NCI-H2029 treated with DMSO at 0.1 percent for 48 hours (cell line): ENCODE measurements at regions not wholly inside any gene's neighbourhood (a gene's known extent, or its start where the extent isn't known, plus 50 kb on each side); places are given as distances from the start of the nearest gene placed in this dataset.
"Not testable (repeated sequence)": the region's sequence is repeated elsewhere in the genome, so short reads cannot be mapped to it uniquely, and the experiment has no call there.

Source experiments
- DNase-seq: peaks from one replicate; lab custom pipeline; 2025; lab: John Stamatoyannopoulos, UW

GRCh38 chr17:68780596-68780995 lies 174.6 kb downstream of the ABCA8 start:
- DNase-seq, result no peak

GRCh38 chr17:68778726-68779125 lies 176.5 kb downstream of the ABCA8 start:
- DNase-seq, result no peak

GRCh38 chr17:68777856-68778694 lies 176.9 kb upstream of the FAM20A start:
- peak; percentile 64 for DNase-seq

DNA sequence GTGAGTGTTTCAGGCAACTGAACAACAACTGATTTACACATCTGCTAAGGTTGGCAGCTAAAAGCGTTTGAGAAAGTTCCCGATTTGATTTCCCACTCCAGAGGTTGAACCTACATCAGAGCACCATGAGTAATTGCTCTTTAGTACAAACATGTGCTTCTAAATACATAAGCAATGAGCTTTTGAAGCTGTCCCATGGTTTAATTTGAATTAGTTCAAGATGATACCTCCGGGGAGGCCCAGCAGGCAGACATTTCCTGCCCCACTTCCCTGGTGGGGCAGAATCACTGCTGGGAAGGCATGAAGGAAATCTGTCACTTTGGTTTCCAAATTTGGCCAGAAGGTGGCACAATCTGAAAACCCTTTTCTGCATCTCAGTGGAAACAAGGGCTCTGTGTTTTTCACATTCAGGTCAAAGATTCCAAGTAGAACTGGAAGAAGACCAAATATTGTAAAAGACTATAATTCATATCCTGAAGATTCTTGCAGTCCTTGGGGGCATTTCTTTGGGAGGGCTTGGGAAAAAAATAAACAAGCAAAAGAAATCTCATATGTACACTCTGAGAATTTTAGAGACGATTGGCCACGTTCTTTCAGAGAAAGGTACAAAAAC lies 176.2 kb upstream of the FAM20A start:
- DNase-seq, result peak; percentile 67

GRCh38 chr17:68776451-68776850 lies 175.3 kb upstream of the FAM20A start:
- no peak for DNase-seq

DNA sequence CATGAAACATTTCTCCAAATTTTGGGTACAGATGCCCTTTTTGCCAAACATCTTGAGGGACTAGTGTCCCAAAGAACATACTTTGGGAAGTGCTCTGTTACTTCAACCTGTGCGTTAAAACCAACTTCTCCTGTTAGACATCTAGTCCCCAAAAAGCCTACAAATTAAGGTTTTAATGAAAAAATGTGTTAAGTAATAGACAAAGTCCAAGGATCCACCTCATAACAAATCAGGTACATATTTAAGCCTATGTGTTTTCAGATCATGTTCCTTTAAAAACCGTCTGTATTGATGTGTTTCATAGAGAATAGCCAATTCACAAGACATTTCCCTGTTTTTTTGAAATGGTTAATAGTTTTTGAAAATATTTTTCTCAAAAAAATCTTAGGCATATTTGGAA lies 174.8 kb upstream of the FAM20A start:
- no peak for DNase-seq

GRCh38 chr17:68775318-68775717 lies 174.2 kb upstream of the FAM20A start:
- DNase-seq, result no peak

GRCh38 chr17:68771867-68772515 lies 170.8 kb upstream of the FAM20A start:
- DNase-seq, result peak; percentile 10

GRCh38 chr17:68768804-68769203 lies 167.6 kb upstream of the FAM20A start:
- no peak for DNase-seq

GRCh38 chr17:68766640-68767039 lies 165.5 kb upstream of the FAM20A start:
- DNase-seq, result no peak

DNA sequence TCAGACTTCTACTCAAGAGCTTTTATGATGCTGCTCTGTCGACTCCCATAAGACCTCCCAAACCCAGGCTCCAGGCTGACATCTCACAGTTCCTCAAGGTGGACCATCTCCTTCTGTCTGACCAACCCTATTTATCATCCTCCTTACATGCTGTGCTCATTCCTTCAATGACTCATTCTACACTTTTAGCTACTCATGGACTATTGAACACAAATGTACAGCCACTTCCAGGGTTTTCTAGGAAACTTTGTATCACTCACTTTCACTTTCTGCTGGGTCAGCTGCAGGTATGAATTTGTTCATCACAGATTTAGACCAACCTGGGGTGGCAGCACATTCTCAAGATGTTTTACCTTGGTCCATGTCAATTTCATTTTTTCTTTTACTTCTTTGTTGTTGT lies 162.4 kb upstream of the FAM20A start:
- no peak for DNase-seq

DNA sequence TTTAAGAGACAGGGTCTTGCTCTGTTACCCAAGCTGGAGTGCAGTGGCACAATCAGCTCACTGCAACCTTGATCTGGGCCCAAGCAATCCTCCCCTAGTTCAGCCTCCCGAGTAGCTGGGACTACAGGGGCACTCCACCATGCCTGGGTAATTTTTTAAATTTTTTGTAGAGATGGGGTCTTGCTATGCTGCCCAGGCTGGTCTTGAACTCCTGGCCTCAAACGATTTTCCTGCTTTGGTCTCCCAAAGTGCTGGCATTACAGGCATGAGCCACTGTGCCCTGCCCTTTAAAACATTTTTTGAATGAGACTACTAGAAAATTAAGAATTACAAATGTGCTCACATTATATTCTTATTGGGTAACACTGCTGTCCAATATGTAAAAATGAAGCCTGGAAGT lies 161.7 kb upstream of the FAM20A start:
- DNase-seq, result no peak

- DNase-seq, result no peak
Observed at GRCh38 chr17:68760141-68760475, 158.9 kb upstream of the FAM20A start.

GRCh38 chr17:68759343-68760140 lies 158.4 kb upstream of the FAM20A start:
- DNase-seq, result peak; percentile 59

- no peak for DNase-seq
Observed at GRCh38 chr17:68759002-68759342, 157.8 kb upstream of the FAM20A start.

GRCh38 chr17:68757866-68758757 lies 156.9 kb upstream of the FAM20A start:
- DNase-seq, result not testable (repeated sequence)

GRCh38 chr17:68753985-68754769 lies 153.0 kb upstream of the FAM20A start:
- DNase-seq, result no peak

- no peak for DNase-seq
Observed at GRCh38 chr17:68750208-68750562, 149.0 kb upstream of the FAM20A start.

- no peak for DNase-seq
Observed at GRCh38 chr17:68749349-68750207, 148.4 kb upstream of the FAM20A start.

GRCh38 chr17:68748381-68748780 lies 147.2 kb upstream of the FAM20A start:
- no peak for DNase-seq
